ENCODE measurements at regions not wholly inside any gene's neighbourhood (a gene's known extent, or its start where the extent isn't known, plus 50 kb on each side); places are given as distances from the start of the nearest gene placed in this dataset.

DNA sequence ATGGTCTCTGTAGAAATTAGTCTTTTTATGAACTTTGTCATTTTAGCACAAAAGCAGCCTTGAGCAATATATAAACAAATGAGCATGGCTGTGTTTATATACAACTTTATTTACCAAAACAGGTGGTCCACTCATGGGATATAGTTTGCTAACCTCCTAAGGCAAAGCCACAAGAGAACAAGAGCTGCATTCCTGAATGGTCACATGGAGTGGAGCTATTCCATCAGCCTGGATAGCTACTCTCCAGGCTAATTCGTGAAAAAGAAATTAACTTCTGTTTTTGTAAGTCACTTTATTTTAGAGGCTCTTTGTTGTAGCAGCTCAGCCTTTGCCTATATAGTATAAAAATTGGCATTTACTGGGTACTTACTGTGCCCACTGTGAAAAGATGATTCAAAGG, 163.3 kb upstream of the FAM78B start:
- TF ChIP-seq SPI1 (IDR thresholded peaks at IDR 0.05; ENCODE audit: borderline replicate concordance, low read depth) = no peak
- TF ChIP-seq, protein P1, sequence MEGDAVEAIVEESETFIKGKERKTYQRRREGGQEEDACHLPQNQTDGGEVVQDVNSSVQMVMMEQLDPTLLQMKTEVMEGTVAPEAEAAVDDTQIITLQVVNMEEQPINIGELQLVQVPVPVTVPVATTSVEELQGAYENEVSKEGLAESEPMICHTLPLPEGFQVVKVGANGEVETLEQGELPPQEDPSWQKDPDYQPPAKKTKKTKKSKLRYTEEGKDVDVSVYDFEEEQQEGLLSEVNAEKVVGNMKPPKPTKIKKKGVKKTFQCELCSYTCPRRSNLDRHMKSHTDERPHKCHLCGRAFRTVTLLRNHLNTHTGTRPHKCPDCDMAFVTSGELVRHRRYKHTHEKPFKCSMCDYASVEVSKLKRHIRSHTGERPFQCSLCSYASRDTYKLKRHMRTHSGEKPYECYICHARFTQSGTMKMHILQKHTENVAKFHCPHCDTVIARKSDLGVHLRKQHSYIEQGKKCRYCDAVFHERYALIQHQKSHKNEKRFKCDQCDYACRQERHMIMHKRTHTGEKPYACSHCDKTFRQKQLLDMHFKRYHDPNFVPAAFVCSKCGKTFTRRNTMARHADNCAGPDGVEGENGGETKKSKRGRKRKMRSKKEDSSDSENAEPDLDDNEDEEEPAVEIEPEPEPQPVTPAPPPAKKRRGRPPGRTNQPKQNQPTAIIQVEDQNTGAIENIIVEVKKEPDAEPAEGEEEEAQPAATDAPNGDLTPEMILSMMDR (IDR thresholded peaks at IDR 0.05; ENCODE audit: insufficient read depth, low read length) = no peak
- no peak for TF ChIP-seq GABPA (IDR thresholded peaks at IDR 0.05; ENCODE audit: low read depth)
- TF ChIP-seq POLR2AphosphoS5 (IDR thresholded peaks at IDR 0.05; ENCODE audit: low read depth) = no peak
